Heart right ventricle (tissue), 16 donors: ENCODE measurements at regions not wholly inside any gene's neighbourhood (a gene's known extent, or its start where the extent isn't known, plus 50 kb on each side); places are given as distances from the start of the nearest gene placed in this dataset.

Experiments
- ATAC-seq, 8 donors: fragments of 200-7000 bp; cut with Tn5 transposase; one replicate each; pipeline ENCODE4 v1.9.1; 2020; ENCODE audit warnings: mild to moderate bottlenecking in 8 of 8, moderate library complexity in 8 of 8, moderate number of reproducible peaks in 1 of 8
- DNase-seq, 2 donors: peaks; one replicate each; pipeline ENCODE4 v3.0.0-alpha.2; 2020
- H3K27ac ChIP-seq, 10 donors: fragments of 200-600 bp; sonication (generic) in 2 of 10; one replicate each; pipeline versions ENCODE4 v1.5.0 to v1.8.0; 2020 to 2022; ENCODE audit warnings: mild to moderate bottlenecking in 3 of 10
- H3K27me3 ChIP-seq, 7 donors: fragments of 200-600 bp; one replicate each; pipeline ENCODE4 v1.8.0; 2021 to 2022; ENCODE audit warnings: mild to moderate bottlenecking in 2 of 7
- H3K36me3 ChIP-seq, 9 donors: fragments of 200-600 bp; sonication (generic) in 1 of 9; one replicate each; pipeline versions ENCODE4 v1.5.0 to v1.8.0; 2020 to 2022; ENCODE audit warnings: mild to moderate bottlenecking in 2 of 9
- H3K4me1 ChIP-seq, 9 donors: fragments of 200-600 bp; sonication (generic) in 1 of 9; one replicate each; pipeline versions ENCODE4 v1.5.0 to v1.8.0; 2020 to 2022; ENCODE audit warnings: mild to moderate bottlenecking in 4 of 9
- H3K4me3 ChIP-seq, 10 donors: fragments of 200-600 bp; sonication (generic) in 2 of 10; one replicate each; pipeline versions ENCODE4 v1.5.0 to v1.8.0; 2020 to 2022; ENCODE audit warnings: mild to moderate bottlenecking in 7 of 10, moderate library complexity in 2 of 10
- H3K9me3 ChIP-seq, 11 donors: fragments of 200-600 bp in 10 of 11; sonication (generic) in 2 of 11; one replicate each; pipeline versions ENCODE4 v1.5.0 to v1.8.0; 2013 to 2022; ENCODE audit warnings: mild to moderate bottlenecking in 2 of 11, control low read depth in 1 of 11, moderate library complexity in 1 of 11
- CTCF ChIP-seq, 9 donors: fragments of 200-600 bp; sonication (generic) in 2 of 9; IDR thresholded peaks; one replicate each; pipeline versions ENCODE4 v1.5.0 to v1.8.0; 2021 to 2022; ENCODE audit warnings: antibody characterized with exemption in 9 of 9, mild to moderate bottlenecking in 5 of 9, moderate library complexity in 1 of 9
- WGBS, 2 donors: extraction: QIAGEN DNeasy Blood & Tissue Kit; methylation state at CpG; one replicate each; pipeline ENCODE4 v1.1.7; 2013; ENCODE audit warnings: inconsistent platforms in 1 of 2; 5-methylcytosine and 5-hydroxymethylcytosine counted together
- intact Hi-C, 10 donors: fragments of 100-400 bp; cut with DNase I; formaldehyde crosslinking; loops; one replicate each; pipeline versions ENCODE4 v1.11.1 to v1.14.2; 2022
- donor health status: Arrhythmogenic right ventricular cardiomyopathy.
- donor health status: ischemic (EF 13 %, LVEDD 7.1; RV severe dilation, severe dysfunction).
- donor health status: healthy with polysubstance abuse.
- donor health status: DM: no; HTN: yes; CAD: no.
- donor health status: DM: no; HTN: no; CAD: no.
- donor health status: ischemic (EF 25% LVEDD 6.9; RV normal size, moderate dysfunction).
- donor health status: ischemic (EF 25% LVEDD 5.7; RV mildly dilated, moderate dysfunction).
- donor health status: healthy.
- donor health status: DM: yes; HTN: yes; CAD: no.
- donor health status: Ischemic cardiomyopathy.
- donor health status: ischemic (EF 35%, LVEDD 5.7; RV mildly dilated, moderate dysfunction).
- donor health status: nonischemic (EF 11% LVEDD 7.7; RV severe dilation, severe dysfunction).
- donor health status: DM: yes; HTN: yes; CAD: no.
- donor health status: PGD.
- donor health status: ischemic (EF 29% LVEDD 5.4; RV normal size, mild dysfunction).
- donor health status: nonischemic (EF 23%, LVEDD 6.1; RV moderate dilation, normal function).

GRCh38 chr13:73850104-73850873 is 283.9 kb downstream of the KLF12 start:
- Histone ChIP-seq H3K27me3 (no peaks in the 10 kb centered on the region), H3K9me3 (no peaks in the 10 kb centered on the region), H3K4me3 (no peak overlapping the region), H3K36me3 (peaks cover 0 to 11% (median 7%) of the 10 kb centered on the region in 9 donors), H3K27ac (no peak overlapping the region), H3K4me1 (peaks cover 0 to 16% (median 0%) of the 10 kb centered on the region in 9 donors)
- intact Hi-C loops = loop anchor here in 1 of 10 donors (10.0 kb wide), 1 partner anchor 285 kb away; the partner anchor contains the start of gene KLF12
- 33 to 54% methylated on average over 5 of the region's 5 CpGs for WGBS, 2 donors
- ATAC-seq = no peak
- DNase-seq = no peak
- TF ChIP-seq CTCF (IDR thresholded peaks at IDR 0.05) = no peak

- intact Hi-C loops = loop anchor here in 1 of 10 donors (10.0 kb wide), 1 partner anchor 196 kb away; no protein-coding TSS in a partner anchor
Measured at GRCh38 chr13:73849292-73849691, 284.9 kb downstream of the KLF12 start.

GRCh38 chr13:73844986-73845385 is 289.2 kb downstream of the KLF12 start:
- no peak overlapping the region for H3K27ac ChIP-seq
- peaks cover 0 to 19% (median 8%) of the 10 kb centered on the region in 9 donors for H3K36me3 ChIP-seq
- peak in 1 of 8 donors; percentile 35 for ATAC-seq
- no peak for TF ChIP-seq CTCF (IDR thresholded peaks at IDR 0.05)
- peaks cover 0 to 28% (median 3%) of the 10 kb centered on the region in 9 donors for H3K4me1 ChIP-seq
- no peaks in the 10 kb centered on the region for H3K9me3 ChIP-seq
- no peak for DNase-seq
- H3K27me3 ChIP-seq = no peaks in the 10 kb centered on the region
- intact Hi-C loops = loop anchor here in 1 of 10 donors (10.0 kb wide), 1 partner anchor 200 kb away; no protein-coding TSS in a partner anchor
- no peak overlapping the region for H3K4me3 ChIP-seq
- WGBS, 2 donors = 87 to 92% methylated on average over 1 of the region's 1 CpG

More at GRCh38 chr13:73849292-73849691, 284.9 kb downstream of the KLF12 start:
- H3K4me3 ChIP-seq = no peak overlapping the region
- no peak overlapping the region for H3K27ac ChIP-seq
- no peak for DNase-seq
- H3K9me3 ChIP-seq = no peaks in the 10 kb centered on the region
- no peaks in the 10 kb centered on the region for H3K27me3 ChIP-seq
- ATAC-seq = peak in 1 of 8 donors; percentile 49
- peaks cover 0 to 21% (median 3%) of the 10 kb centered on the region in 9 donors for H3K4me1 ChIP-seq
- H3K36me3 ChIP-seq = peaks cover 0 to 19% (median 8%) of the 10 kb centered on the region in 9 donors
- WGBS, 2 donors = 81 to 85% methylated on average over 5 of the region's 5 CpGs
- peak in 7 of 9 donors; percentile 30 to 55 (median 41) for TF ChIP-seq CTCF (IDR thresholded peaks at IDR 0.05)

- 53 to 63% methylated on average over 4 of the region's 4 CpGs for WGBS, 2 donors
- Histone ChIP-seq H3K27ac (no peak overlapping the region), H3K36me3 (peaks cover 0 to 19% (median 8%) of the 10 kb centered on the region in 9 donors), H3K9me3 (no peaks in the 10 kb centered on the region), H3K4me1 (peaks cover 0 to 21% (median 3%) of the 10 kb centered on the region in 9 donors), H3K4me3 (no peak overlapping the region), H3K27me3 (no peaks in the 10 kb centered on the region)
- DNase-seq = no peak
- no peak for TF ChIP-seq CTCF (IDR thresholded peaks at IDR 0.05)
- ATAC-seq = no peak
- intact Hi-C loops = loop anchor here in 1 of 10 donors (10.0 kb wide), 1 partner anchor 202 kb away; no protein-coding TSS in a partner anchor
Measured at GRCh38 chr13:73842626-73843025, 291.6 kb downstream of the KLF12 start.
